Epithelial cell of proximal tubule (primary cell): ENCODE measurements at regions not wholly inside any gene's neighbourhood (a gene's known extent, or its start where the extent isn't known, plus 50 kb on each side); places are given as distances from the start of the nearest gene placed in this dataset.

Experiments
- DNase-seq: peaks from one replicate; pipeline ENCODE4 v3.0.0-alpha.2; 2011; ENCODE audit warnings: low read depth
- H3K4me3 ChIP-seq: 2 replicates; pipeline ENCODE4 v1.5.1; 2011; ENCODE audit warnings: low read depth, mild to moderate bottlenecking, low read length
- TF ChIP-seq, protein P1 (sequence below): conservative IDR thresholded peaks from 2 replicates; pipeline ENCODE4 v1.5.1; 2012; ENCODE audit warnings: low read depth, mild to moderate bottlenecking, low read length

DNA sequence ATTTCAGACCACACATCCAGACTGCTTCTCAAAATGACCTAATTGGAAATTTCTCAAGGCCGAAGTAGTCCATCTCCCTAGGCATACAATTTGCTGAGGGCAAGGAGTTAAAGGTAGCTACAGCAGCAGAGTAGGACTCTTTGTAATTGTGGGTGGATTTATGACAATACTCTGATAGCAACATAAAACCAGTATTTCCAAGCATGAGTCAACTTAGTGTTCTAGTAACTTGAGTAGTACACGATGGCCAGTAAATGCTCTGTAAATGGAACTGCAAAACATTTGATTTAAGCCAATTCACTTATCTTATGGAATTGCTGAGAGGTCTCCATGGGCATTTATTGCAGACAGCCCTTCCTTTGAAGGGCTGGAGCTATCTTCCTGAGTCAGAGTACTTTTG, 352.2 kb downstream of the PLK2 start:
- no peak for DNase-seq
- TF ChIP-seq, protein P1, sequence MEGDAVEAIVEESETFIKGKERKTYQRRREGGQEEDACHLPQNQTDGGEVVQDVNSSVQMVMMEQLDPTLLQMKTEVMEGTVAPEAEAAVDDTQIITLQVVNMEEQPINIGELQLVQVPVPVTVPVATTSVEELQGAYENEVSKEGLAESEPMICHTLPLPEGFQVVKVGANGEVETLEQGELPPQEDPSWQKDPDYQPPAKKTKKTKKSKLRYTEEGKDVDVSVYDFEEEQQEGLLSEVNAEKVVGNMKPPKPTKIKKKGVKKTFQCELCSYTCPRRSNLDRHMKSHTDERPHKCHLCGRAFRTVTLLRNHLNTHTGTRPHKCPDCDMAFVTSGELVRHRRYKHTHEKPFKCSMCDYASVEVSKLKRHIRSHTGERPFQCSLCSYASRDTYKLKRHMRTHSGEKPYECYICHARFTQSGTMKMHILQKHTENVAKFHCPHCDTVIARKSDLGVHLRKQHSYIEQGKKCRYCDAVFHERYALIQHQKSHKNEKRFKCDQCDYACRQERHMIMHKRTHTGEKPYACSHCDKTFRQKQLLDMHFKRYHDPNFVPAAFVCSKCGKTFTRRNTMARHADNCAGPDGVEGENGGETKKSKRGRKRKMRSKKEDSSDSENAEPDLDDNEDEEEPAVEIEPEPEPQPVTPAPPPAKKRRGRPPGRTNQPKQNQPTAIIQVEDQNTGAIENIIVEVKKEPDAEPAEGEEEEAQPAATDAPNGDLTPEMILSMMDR, result no peak
- no peak overlapping the region for H3K4me3 ChIP-seq

DNA sequence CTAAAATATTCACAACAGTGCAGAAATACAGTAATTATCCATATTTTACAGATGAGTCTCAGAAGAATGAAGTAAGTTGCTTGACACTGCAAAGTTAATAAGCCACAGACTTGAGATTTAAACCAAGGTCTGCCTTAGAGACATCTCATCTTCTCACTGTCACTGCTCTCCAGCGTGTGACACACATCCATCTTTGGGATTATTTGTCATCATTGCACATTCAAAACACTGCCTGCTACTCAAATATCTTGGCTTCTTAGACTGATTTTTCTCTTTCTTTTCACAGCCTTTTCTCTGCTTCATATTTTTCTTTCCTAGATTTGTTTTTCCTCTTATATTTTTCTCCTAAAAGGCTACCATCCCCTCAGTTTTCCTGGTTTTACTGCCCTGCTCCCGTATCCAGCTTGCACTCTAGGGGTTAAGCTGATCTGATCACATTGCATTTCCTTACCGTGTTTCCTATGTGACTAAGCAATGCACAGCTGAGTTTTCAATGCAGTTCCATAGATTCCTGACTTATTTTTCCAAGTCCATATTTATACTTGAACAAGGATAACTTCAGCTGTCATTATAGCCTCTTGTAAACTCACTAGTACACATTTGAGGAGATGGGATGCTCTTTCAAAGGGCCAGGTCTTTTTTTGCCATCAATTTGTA, 353.0 kb downstream of the PLK2 start:
- TF ChIP-seq, protein P1, result no peak
- no peak for DNase-seq
- no peak overlapping the region for H3K4me3 ChIP-seq

DNA sequence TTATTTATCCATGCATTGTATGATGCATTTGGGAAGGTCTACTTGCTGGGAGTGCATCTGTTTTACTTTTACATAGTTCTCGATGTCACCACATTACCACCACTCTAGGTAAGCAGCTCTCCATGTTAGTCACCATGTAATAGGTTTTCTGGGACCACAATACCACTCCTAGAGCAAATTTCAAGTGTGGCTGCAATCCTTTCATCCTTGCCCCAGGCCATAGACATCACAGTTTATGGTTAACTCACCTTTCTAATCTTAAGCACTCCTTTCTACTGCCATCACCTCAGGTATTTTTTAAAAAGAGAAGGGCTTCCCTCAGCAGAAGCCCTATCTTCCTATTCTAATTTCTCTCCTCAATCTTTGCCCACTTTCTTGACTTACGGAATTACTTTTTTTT, 354.1 kb downstream of the PLK2 start:
- TF ChIP-seq, protein P1, result no peak
- H3K4me3 ChIP-seq, result no peak overlapping the region
- no peak for DNase-seq

DNA sequence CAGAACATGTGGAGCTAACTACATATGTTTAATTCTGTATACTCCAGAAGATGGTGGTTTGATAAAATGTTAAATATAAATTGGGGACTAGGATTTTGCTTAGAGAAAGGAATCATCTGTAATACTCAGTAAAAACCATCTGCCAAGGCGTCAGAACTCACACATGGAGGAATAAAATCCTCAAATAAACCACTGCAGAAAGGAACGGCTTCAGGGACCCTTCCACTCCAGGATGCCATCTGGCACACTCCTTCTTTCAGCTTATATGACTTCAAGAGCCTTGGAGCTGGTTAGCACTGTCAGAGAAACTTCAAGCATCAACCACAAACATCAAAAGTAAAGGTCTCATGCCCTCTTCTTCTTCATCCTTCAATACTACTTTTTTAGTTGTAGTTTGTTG, 360.6 kb downstream of the PLK2 start:
- TF ChIP-seq, protein P1, result no peak
- no peak overlapping the region for H3K4me3 ChIP-seq
- DNase-seq, result no peak

DNA sequence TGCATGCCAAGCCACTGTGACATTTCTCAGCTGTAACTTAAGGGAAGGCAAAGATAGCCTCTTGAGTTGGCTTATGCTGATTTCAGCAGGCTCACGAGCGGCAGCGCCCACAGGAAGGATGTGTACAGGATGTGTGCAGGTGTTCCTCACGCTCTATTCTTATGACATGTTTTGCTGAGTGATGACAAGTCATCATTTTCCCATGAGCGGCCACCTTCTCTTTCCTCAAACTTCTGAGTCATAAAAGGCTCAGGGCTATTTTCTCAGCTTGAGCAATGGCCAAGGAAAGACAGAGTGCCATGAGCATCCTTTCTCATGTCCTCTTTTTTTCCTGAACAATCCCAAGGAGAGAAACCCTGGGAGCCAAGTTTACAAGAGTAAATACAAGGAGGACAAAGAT, 365.9 kb downstream of the PLK2 start:
- TF ChIP-seq, protein P1, result no peak
- no peak overlapping the region for H3K4me3 ChIP-seq
- no peak for DNase-seq

DNA sequence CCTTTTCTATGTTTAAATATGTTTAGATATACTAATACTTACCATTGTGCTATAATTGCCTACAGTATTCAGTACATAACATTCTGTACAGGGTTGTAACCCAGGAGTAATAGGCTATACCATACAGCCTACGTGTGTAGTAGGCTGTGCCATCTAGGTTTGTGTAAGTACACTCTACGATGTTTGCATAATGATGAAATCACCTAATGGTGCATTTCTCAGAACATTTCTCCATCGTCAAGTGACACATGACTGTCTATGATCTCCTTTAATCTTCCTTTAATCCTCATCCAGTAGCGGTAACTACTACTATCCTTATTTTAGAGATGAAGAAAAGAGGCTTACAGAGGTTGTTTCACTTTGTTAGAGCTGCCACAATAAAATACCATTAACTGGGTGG, 369.2 kb downstream of the PLK2 start:
- no peak overlapping the region for H3K4me3 ChIP-seq
- DNase-seq, result no peak
- TF ChIP-seq, protein P1, result no peak

DNA sequence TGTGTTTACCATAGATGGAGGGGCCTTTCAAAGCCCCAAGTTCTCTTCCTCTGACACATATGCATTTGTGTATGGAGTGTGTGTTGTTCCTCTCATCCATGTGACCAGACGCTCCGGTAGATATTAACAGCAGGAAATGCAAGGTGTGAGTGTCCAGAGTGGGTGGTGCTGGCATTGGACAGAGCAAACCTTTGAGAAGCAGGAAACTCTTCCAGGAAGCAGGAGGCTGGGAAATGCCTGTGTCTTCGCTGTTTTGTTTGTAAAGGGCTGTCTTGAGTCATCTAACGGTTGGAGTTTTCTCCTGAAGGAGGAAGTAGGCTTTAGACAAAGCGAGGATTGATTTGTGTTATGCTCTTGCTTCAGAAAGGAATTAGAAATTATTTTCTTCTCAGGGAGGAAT, 370.9 kb downstream of the PLK2 start:
- TF ChIP-seq, protein P1, result no peak
- no peak for DNase-seq
- no peak overlapping the region for H3K4me3 ChIP-seq
